Bronchial epithelial cell (primary cell): ENCODE measurements at regions not wholly inside any gene's neighbourhood (a gene's known extent, or its start where the extent isn't known, plus 50 kb on each side); places are given as distances from the start of the nearest gene placed in this dataset.

Experiments used
- DNase-seq: peaks from one replicate; pipeline ENCODE4 v3.0.0-alpha.2; 2010; ENCODE audit warnings: low read depth
- FAIRE-seq: peaks from 2 replicates; lab custom pipeline; 2011; peaks lifted over from hg19 to GRCh38; lab: Jason Lieb, UNC
- H3K27me3 ChIP-seq: 2 replicates; pipeline ENCODE4 v1.5.1; 2011; ENCODE audit warnings: low read length; ENCODE audit not compliant: control insufficient read depth, insufficient read depth
- H3K36me3 ChIP-seq: 2 replicates; pipeline ENCODE4 v1.5.1; 2011; ENCODE audit warnings: low read length; ENCODE audit not compliant: control insufficient read depth, insufficient read depth
- H3K4me3 ChIP-seq: 2 replicates; pipeline ENCODE4 v1.5.1; 2011; ENCODE audit warnings: mild to moderate bottlenecking, low read depth, low read length, control low read depth
- CTCF ChIP-seq: IDR thresholded peaks from 2 replicates; pipeline ENCODE4 v1.5.1; 2011; ENCODE audit warnings: mild to moderate bottlenecking, moderate library complexity, low read length, control low read depth, inconsistent platforms; ENCODE audit not compliant: insufficient read depth, severe bottlenecking

GRCh38 chr12:42979746-42980145 lies 390.2 kb upstream of the PRICKLE1 start:
- Histone ChIP-seq H3K36me3 (no peaks in the 10 kb centered on the region), H3K27me3 (no peaks in the 10 kb centered on the region), H3K4me3 (no peak overlapping the region)
- DNase-seq, result no peak
- no peak for TF ChIP-seq CTCF
- FAIRE-seq, result no peak

- H3K4me3 ChIP-seq, result no peak overlapping the region
- no peaks in the 10 kb centered on the region for H3K36me3 ChIP-seq
- no peak for DNase-seq
- H3K27me3 ChIP-seq, result no peaks in the 10 kb centered on the region
- TF ChIP-seq CTCF, result no peak
- no peak for FAIRE-seq
These were observed 389.2 kb upstream of the PRICKLE1 start for GRCh38 chr12:42978708-42979107.

- no peak for FAIRE-seq
- no peak for DNase-seq
- Histone ChIP-seq H3K4me3 (no peak overlapping the region), H3K36me3 (no peaks in the 10 kb centered on the region), H3K27me3 (no peaks in the 10 kb centered on the region)
- no peak for TF ChIP-seq CTCF
These were observed 388.1 kb upstream of the PRICKLE1 start for GRCh38 chr12:42977451-42978230.

GRCh38 chr12:42976620-42977019 lies 387.1 kb upstream of the PRICKLE1 start:
- no peaks in the 10 kb centered on the region for H3K36me3 ChIP-seq
- H3K27me3 ChIP-seq, result no peaks in the 10 kb centered on the region
- no peak overlapping the region for H3K4me3 ChIP-seq
- DNase-seq (no peak), FAIRE-seq (no peak)
- TF ChIP-seq CTCF, result no peak

GRCh38 chr12:42976122-42976521 lies 386.6 kb upstream of the PRICKLE1 start:
- Histone ChIP-seq H3K36me3 (no peaks in the 10 kb centered on the region), H3K27me3 (no peaks in the 10 kb centered on the region), H3K4me3 (no peak overlapping the region)
- no peak for FAIRE-seq
- no peak for TF ChIP-seq CTCF
- DNase-seq, result no peak

- no peaks in the 10 kb centered on the region for H3K27me3 ChIP-seq
- no peak for FAIRE-seq
- no peak overlapping the region for H3K4me3 ChIP-seq
- TF ChIP-seq CTCF, result no peak
- no peak for DNase-seq
- H3K36me3 ChIP-seq, result no peaks in the 10 kb centered on the region
These were observed 379.8 kb upstream of the PRICKLE1 start for GRCh38 chr12:42969355-42969754.
